Esophagus muscularis mucosa (tissue), 4 donors: ENCODE measurements at regions not wholly inside any gene's neighbourhood (a gene's known extent, or its start where the extent isn't known, plus 50 kb on each side); places are given as distances from the start of the nearest gene placed in this dataset.

ENCODE experiments used
- EP300 ChIP-seq: sonication (generic); formaldehyde crosslinking; IDR thresholded peaks from one replicate; pipeline ENCODE4 v1.6.1; 2017; ENCODE audit warnings: antibody characterized with exemption
- POLR2AphosphoS5 ChIP-seq, 2 donors: sonication (generic); formaldehyde crosslinking; IDR thresholded peaks; one replicate each; pipeline ENCODE4 v1.6.1; 2017; ENCODE audit warnings: antibody characterized with exemption in 2 of 2
- TF ChIP-seq, protein P1 (sequence below), 3 experiments: fragments of 200-600 bp in 2 of 3; fragments of 450-650 bp in 1 of 3; sonication (generic) in 2 of 3; IDR thresholded peaks; one replicate each; pipeline ENCODE4 v1.5.1; 2017 to 2019; ENCODE audit warnings: antibody characterized with exemption in 3 of 3, mild to moderate bottlenecking in 2 of 3, moderate library complexity in 1 of 3

DNA sequence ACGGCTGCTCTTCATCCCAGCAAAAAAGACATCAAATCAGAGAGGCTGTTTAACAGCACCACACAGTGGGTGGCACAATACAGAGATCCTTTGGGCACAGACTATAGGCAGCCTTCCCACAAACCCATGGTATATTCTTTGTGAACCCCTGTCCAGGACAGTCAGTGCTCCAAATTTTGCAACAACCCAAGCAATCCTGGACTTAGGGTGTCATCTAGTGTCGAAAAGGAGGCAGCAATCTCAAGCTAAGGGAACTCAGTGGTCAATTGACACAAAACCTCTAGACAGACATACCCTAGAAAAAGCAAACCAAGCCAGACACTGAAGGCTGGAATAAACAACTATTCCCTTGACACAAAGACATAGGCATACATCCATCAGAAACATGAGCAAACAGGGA lies 137.4 kb downstream of the BMP15 start:
- TF ChIP-seq, protein P1, sequence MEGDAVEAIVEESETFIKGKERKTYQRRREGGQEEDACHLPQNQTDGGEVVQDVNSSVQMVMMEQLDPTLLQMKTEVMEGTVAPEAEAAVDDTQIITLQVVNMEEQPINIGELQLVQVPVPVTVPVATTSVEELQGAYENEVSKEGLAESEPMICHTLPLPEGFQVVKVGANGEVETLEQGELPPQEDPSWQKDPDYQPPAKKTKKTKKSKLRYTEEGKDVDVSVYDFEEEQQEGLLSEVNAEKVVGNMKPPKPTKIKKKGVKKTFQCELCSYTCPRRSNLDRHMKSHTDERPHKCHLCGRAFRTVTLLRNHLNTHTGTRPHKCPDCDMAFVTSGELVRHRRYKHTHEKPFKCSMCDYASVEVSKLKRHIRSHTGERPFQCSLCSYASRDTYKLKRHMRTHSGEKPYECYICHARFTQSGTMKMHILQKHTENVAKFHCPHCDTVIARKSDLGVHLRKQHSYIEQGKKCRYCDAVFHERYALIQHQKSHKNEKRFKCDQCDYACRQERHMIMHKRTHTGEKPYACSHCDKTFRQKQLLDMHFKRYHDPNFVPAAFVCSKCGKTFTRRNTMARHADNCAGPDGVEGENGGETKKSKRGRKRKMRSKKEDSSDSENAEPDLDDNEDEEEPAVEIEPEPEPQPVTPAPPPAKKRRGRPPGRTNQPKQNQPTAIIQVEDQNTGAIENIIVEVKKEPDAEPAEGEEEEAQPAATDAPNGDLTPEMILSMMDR (IDR thresholded peaks at IDR 0.05), result no peak
- TF ChIP-seq EP300 (no peak), POLR2AphosphoS5 (IDR thresholded peaks at IDR 0.05) (no peak)
